Spleen (tissue), 11 donors: ENCODE measurements at regions not wholly inside any gene's neighbourhood (a gene's known extent, or its start where the extent isn't known, plus 50 kb on each side); places are given as distances from the start of the nearest gene placed in this dataset.

Experiments used
- DNase-seq: peaks from one replicate; pipeline ENCODE4 v3.0.0-alpha.2; 2020
- H3K27ac ChIP-seq, 8 donors: fragments of 200-600 bp; sonication (generic) in 7 of 8; 1 replicate in 4 of 8; 2 replicates in 4 of 8; pipeline versions ENCODE4 v1.5.0 to v1.8.0; 2016 to 2021; ENCODE audit warnings: inconsistent platforms in 4 of 8, mild to moderate bottlenecking in 4 of 8, moderate library complexity in 1 of 8
- H3K27me3 ChIP-seq, 7 donors: fragments of 200-600 bp; sonication (generic) in 6 of 7; replicated peaks in 1 of 7; 1 replicate in 4 of 7; 2 replicates in 3 of 7; pipeline versions ENCODE4 v1.5.0 to v1.8.0; 2016 to 2021; ENCODE audit warnings: inconsistent platforms in 3 of 7, mild to moderate bottlenecking in 1 of 7
- H3K36me3 ChIP-seq, 6 donors: fragments of 200-600 bp; sonication (generic) in 5 of 6; 1 replicate in 4 of 6; 2 replicates in 2 of 6; pipeline versions ENCODE4 v1.5.0 to v1.8.0; 2016 to 2021; ENCODE audit warnings: inconsistent platforms in 2 of 6
- H3K4me1 ChIP-seq, 6 donors: fragments of 200-600 bp; sonication (generic) in 5 of 6; 1 replicate in 3 of 6; 2 replicates in 3 of 6; pipeline versions ENCODE4 v1.5.0 to v1.8.0; 2016 to 2021; ENCODE audit warnings: inconsistent platforms in 3 of 6
- H3K4me3 ChIP-seq, 8 donors: fragments of 200-600 bp; sonication (generic) in 7 of 8; 1 replicate in 4 of 8; 2 replicates in 4 of 8; pipeline versions ENCODE4 v1.5.0 to v1.8.0; 2016 to 2021; ENCODE audit warnings: inconsistent platforms in 4 of 8, mild to moderate bottlenecking in 4 of 8, moderate library complexity in 2 of 8
- H3K9me3 ChIP-seq, 8 donors: fragments of 200-600 bp; sonication (generic) in 7 of 8; 1 replicate in 4 of 8; 2 replicates in 4 of 8; pipeline versions ENCODE4 v1.5.0 to v1.8.0; 2016 to 2021; ENCODE audit warnings: inconsistent platforms in 4 of 8
- POLR2A ChIP-seq, 3 donors: fragments of 450-650 bp; IDR thresholded peaks; one replicate each; pipeline ENCODE4 v1.5.1; 2017; ENCODE audit warnings: antibody characterized with exemption in 3 of 3, mild to moderate bottlenecking in 1 of 3
- POLR2AphosphoS5 ChIP-seq, 3 donors: sonication (generic); formaldehyde crosslinking; IDR thresholded peaks; one replicate each; pipeline ENCODE4 v1.5.1; 2017; ENCODE audit warnings: antibody characterized with exemption in 3 of 3
- WGBS, 5 donors: extraction: QIAGEN DNeasy Blood & Tissue Kit in 3 of 5; methylation state at CpG; one replicate each; pipeline versions ENCODE4 v1.1.5 to v1.1.7; 2013 to 2018; 5-methylcytosine and 5-hydroxymethylcytosine counted together
- intact Hi-C: fragments of 100-400 bp; cut with DNase I; formaldehyde crosslinking; loops from one replicate; pipeline ENCODE4 v1.15.0; 2023; ENCODE audit warnings: low total_unique reads
- TF ChIP-seq, protein P1 (sequence below), 11 experiments: fragments of 200-600 bp in 7 of 11; fragments of 450-650 bp in 4 of 11; sonication (generic) in 4 of 11; IDR thresholded peaks in 8 of 11; conservative IDR thresholded peaks in 3 of 11; 1 replicate in 7 of 11; 2 replicates in 4 of 11; pipeline versions ENCODE4 v1.4.0 to v1.8.0; 2016 to 2021; ENCODE audit warnings: antibody characterized with exemption in 11 of 11, inconsistent platforms in 4 of 11, mild to moderate bottlenecking in 1 of 11
- donor health status: healthy with polysubstance abuse.
- donor health status: DM: no; HTN: no; CAD: no; lungs with moderate emphysema.
- donor health status: DM: no; HTN: no; CAD: no.
- donor health status: Bipolar disorder and iron deficiency.
- donor health status: healthy.
- donor health status: DM: no; HTN: no; CAD: no.
- donor health status: DM: yes; HTN: yes; CAD: no.

DNA sequence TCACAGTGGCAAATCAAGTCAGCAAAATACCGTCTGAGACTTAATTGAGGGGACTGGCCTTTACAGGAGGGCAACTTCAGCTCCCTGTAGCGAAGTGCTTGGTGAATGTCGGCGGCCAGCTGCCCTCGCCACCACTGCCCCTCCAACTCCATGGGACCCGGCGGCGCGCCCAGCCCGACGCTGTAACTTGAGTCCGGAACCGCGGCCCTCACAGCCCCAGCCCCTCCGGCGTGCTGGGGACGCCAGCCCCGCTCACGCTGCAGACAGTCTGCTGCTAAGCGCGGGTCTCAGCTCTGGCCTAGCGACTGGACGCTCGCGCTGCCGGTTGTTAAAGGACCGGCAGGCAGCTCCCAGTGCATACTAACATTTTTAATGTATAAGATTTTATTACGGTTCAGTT is 113.4 kb upstream of the NUPR2 start:
- TF ChIP-seq POLR2A (IDR thresholded peaks at IDR 0.05) (no peak), POLR2AphosphoS5 (IDR thresholded peaks at IDR 0.05) (no peak)
- TF ChIP-seq, protein P1, sequence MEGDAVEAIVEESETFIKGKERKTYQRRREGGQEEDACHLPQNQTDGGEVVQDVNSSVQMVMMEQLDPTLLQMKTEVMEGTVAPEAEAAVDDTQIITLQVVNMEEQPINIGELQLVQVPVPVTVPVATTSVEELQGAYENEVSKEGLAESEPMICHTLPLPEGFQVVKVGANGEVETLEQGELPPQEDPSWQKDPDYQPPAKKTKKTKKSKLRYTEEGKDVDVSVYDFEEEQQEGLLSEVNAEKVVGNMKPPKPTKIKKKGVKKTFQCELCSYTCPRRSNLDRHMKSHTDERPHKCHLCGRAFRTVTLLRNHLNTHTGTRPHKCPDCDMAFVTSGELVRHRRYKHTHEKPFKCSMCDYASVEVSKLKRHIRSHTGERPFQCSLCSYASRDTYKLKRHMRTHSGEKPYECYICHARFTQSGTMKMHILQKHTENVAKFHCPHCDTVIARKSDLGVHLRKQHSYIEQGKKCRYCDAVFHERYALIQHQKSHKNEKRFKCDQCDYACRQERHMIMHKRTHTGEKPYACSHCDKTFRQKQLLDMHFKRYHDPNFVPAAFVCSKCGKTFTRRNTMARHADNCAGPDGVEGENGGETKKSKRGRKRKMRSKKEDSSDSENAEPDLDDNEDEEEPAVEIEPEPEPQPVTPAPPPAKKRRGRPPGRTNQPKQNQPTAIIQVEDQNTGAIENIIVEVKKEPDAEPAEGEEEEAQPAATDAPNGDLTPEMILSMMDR (IDR thresholded peaks at IDR 0.05 in 8 of 11, conservative IDR thresholded peaks at IDR 0.05 in 3 of 11): no peak
- H3K36me3 ChIP-seq: no peaks in the 10 kb centered on the region
- WGBS, 5 donors: 23 to 36% (median 26%) methylated on average over 15 to 28 of the region's 28 CpGs
- H3K4me1 ChIP-seq: no peaks in the 10 kb centered on the region
- peaks cover 0 to 11% (median 0%) of the 10 kb centered on the region in 7 donors for H3K27me3 ChIP-seq
- H3K9me3 ChIP-seq: peaks cover 0 to 17% (median 5%) of the 10 kb centered on the region in 8 donors
- H3K27ac ChIP-seq: no peak overlapping the region
- no peak overlapping the region for H3K4me3 ChIP-seq
- intact Hi-C loops: no loop called here
- no peak for DNase-seq

DNA sequence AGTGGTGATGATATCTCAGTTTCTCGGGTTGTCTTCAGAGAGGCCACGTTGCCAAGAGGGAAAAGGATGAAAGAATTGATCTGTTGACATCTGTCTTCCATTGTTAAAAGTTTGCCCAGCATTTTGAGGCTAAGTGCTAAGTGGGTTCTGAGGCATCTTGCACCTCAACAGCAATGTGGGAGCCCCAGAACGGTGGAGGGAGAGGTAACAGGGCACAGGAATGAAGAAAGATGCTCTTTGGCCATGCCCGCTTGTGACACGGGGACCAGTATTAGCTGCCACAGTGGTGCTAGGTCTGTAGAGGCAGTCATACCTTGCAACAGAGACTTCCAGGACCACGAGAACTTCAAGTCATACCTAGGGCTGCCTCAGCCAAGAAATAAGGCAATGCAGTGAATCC is 106.6 kb upstream of the NUPR2 start:
- intact Hi-C loops: no loop called here
- Histone ChIP-seq H3K27me3 (peaks cover 0 to 6% (median 0%) of the 10 kb centered on the region in 7 donors), H3K36me3 (no peaks in the 10 kb centered on the region), H3K4me1 (no peaks in the 10 kb centered on the region), H3K4me3 (no peak overlapping the region), H3K9me3 (peaks cover 0 to 13% (median 4%) of the 10 kb centered on the region in 8 donors), H3K27ac (no peak overlapping the region)
- 64 to 73% (median 65%) methylated on average over 6 of the region's 6 CpGs for WGBS, 5 donors
- DNase-seq: no peak
- no peak for TF ChIP-seq POLR2AphosphoS5 (IDR thresholded peaks at IDR 0.05)
- TF ChIP-seq, protein P1 (IDR thresholded peaks at IDR 0.05 in 8 of 11, conservative IDR thresholded peaks at IDR 0.05 in 3 of 11): no peak
- no peak for TF ChIP-seq POLR2A (IDR thresholded peaks at IDR 0.05)

DNA sequence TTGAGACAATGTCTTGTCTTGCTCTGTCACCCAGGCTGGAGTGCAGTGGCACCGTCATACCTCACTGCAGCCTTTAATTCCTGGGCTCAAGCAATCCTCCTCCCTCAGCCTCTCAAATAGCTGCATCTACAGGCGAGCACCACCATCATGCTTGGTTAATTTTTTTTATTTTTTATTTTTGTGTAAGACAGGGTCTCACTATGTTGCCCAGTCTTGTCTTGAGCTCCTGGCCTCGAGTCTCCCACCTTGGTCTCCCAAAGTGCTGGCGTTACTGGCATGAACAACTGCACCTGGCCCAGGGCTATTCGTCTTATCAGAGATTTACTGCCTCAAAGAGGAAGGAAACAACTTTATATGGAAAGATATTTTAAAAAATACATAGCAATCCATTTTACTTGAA is 102.8 kb upstream of the NUPR2 start:
- WGBS, 5 donors: 36 to 42% (median 38%) methylated on average over 5 of the region's 5 CpGs
- H3K9me3 ChIP-seq: peaks cover 0 to 51% (median 35%) of the 10 kb centered on the region in 8 donors
- intact Hi-C loops: no loop called here

GRCh38 chr7:56218510-56218909 is 102.3 kb upstream of the NUPR2 start:
- H3K4me3 ChIP-seq: no peak overlapping the region
- no peak overlapping the region for H3K27ac ChIP-seq
- H3K9me3 ChIP-seq: peaks cover 0 to 56% (median 37%) of the 10 kb centered on the region in 8 donors
- WGBS, 5 donors: 55 to 78% (median 73%) methylated on average over 4 of the region's 4 CpGs
- intact Hi-C loops: no loop called here
- H3K27me3 ChIP-seq: peaks cover 0 to 5% (median 0%) of the 10 kb centered on the region in 7 donors
- DNase-seq: no peak
- TF ChIP-seq POLR2A (IDR thresholded peaks at IDR 0.05): no peak
- TF ChIP-seq, protein P1 (IDR thresholded peaks at IDR 0.05 in 8 of 11, conservative IDR thresholded peaks at IDR 0.05 in 3 of 11): no peak
- no peak for TF ChIP-seq POLR2AphosphoS5 (IDR thresholded peaks at IDR 0.05)
- no peaks in the 10 kb centered on the region for H3K36me3 ChIP-seq
- H3K4me1 ChIP-seq: no peaks in the 10 kb centered on the region

More for the DNA sequence above, 102.8 kb upstream of the NUPR2 start:
- H3K27ac ChIP-seq: no peak overlapping the region
- H3K4me1 ChIP-seq: no peaks in the 10 kb centered on the region
- peaks cover 0 to 5% (median 0%) of the 10 kb centered on the region in 7 donors for H3K27me3 ChIP-seq
- TF ChIP-seq, protein P1 (IDR thresholded peaks at IDR 0.05 in 8 of 11, conservative IDR thresholded peaks at IDR 0.05 in 3 of 11): no peak
- TF ChIP-seq POLR2A (IDR thresholded peaks at IDR 0.05) (no peak), POLR2AphosphoS5 (IDR thresholded peaks at IDR 0.05) (no peak)
- DNase-seq: no peak
- H3K36me3 ChIP-seq: no peaks in the 10 kb centered on the region
- no peak overlapping the region for H3K4me3 ChIP-seq
